ENCODE measurements at regions not wholly inside any gene's neighbourhood (a gene's known extent, or its start where the extent isn't known, plus 50 kb on each side); places are given as distances from the start of the nearest gene placed in this dataset.

DNA sequence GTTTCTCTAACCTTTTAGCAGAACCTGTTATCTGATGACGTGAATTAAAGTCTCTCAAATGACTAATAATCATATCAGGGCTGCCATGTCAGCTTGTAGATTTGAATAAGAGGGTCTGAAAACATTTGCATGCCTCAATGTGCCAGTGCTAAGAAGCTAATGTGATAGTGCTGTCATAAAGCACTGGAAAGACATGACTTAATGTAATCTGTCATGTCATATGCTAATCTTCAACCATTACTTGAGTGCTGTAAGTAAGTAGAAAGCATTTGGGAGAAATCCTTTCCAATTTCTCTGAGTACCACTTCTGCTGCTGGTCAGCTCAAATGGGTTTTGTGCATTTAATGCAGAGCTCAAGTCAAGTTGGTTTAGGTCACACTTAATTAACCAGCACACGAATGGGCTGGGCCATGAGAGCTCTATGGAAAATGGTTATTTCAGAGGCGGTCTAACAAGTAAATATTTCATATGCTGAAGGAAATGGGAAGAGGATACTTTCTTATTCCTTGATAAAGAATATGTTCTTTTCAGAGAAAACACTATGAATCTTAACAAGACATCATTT lies 609.2 kb downstream of the LMO4 start:
- DNase-seq = no peak

DNA sequence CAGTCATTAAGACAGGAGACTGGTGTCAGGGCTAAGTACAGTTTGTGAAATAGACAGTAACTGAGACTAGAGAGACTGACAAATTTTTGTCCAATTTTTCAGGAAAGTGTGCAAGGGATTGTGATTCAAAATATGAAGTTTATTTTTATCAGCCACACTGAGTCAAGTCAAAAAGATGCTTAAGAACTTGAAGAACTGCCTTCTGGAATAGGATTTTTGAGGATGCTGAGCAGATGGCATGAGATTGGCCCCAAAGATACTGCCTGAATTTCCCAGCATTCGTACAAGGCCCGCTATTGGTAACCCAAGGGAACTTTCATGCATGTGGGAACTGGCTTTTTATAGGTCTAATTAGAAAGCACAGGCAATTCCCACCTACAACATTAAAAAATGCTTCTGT lies 610.0 kb downstream of the LMO4 start:
- no peak for DNase-seq

DNA sequence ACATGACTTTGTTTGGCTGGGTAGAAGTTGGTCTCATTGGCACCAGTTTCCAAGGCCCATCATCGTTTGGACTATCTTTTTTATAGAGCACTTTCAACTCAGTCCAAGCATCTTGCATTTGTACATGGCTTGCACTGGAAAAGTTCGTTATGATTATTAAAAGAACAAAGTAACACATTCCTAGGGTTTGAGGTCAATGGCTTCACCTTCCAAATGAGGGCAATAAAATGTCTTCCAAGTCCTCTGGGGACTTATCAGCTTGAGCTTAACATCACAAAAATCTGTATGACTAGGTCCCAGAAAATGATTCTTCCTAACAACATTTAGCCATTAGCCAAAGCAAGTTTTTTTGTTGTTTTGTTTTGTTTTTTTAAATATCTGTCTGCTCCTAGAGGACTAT lies 610.8 kb downstream of the LMO4 start:
- DNase-seq = no peak

GRCh38 chr1:87940421-87940820 lies 611.7 kb downstream of the LMO4 start:
- DNase-seq = no peak

DNA sequence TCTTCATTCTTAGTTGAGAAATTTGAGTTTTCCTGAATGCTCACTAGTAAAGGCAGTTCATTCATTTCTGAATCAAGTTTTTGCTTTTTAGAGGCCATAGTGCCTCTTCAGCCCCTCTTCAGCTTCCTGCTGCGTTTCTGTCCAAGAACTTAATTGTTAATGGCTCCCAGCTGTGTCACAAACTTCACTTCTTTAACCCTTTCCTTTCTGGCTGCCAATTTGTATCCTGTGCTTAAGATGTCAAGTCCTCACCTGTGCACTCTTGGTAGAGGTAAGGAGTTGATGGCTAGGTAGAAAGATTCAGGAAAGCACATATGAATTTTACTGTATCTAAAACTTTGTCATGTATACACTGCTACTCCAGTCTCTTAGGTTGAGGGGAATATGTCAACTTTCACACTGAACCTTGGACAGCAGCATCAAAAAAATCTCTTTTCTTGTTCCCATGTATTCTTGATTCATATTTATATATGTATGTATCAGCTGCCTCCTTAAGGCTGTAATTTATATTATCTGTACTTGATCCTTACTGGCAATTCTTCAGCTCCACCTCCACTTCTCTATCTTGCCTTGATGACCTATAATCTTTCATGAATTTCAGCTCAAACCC lies 612.8 kb downstream of the LMO4 start:
- DNase-seq = no peak

- DNase-seq = peak; percentile 57
These were observed 613.5 kb downstream of the LMO4 start for GRCh38 chr1:87942165-87942564.

- no peak for DNase-seq
These were observed 621.0 kb downstream of the LMO4 start for GRCh38 chr1:87949711-87950110.

GRCh38 chr1:87950369-87950768 lies 621.7 kb downstream of the LMO4 start:
- no peak for DNase-seq

DNA sequence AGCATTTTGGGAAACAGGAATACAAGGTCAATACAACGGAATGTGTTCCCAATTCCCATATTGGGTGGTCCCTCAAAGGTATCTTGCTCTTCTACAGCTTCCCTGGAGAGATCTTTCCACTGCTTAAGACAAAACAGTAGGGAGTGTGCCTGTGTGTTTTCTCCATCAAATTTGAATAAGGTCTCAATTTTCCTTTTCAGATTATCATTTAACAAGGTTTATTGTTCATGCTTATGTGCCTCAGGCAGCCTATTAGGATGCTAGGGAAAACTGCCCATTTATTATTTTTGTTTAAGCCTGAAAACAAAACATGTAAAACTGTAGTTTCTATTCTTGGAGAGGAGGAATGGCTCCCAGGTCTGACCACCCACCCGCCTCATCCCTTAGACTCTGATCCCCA lies 622.7 kb downstream of the LMO4 start:
- DNase-seq = no peak

- peak; percentile 40 for DNase-seq
These were observed 623.2 kb downstream of the LMO4 start for GRCh38 chr1:87951852-87952251.

GRCh38 chr1:87953121-87953520 lies 624.4 kb downstream of the LMO4 start:
- DNase-seq = peak; percentile 75

GRCh38 chr1:87953732-87954344 lies 625.2 kb downstream of the LMO4 start:
- DNase-seq = peak; percentile 86

DNA sequence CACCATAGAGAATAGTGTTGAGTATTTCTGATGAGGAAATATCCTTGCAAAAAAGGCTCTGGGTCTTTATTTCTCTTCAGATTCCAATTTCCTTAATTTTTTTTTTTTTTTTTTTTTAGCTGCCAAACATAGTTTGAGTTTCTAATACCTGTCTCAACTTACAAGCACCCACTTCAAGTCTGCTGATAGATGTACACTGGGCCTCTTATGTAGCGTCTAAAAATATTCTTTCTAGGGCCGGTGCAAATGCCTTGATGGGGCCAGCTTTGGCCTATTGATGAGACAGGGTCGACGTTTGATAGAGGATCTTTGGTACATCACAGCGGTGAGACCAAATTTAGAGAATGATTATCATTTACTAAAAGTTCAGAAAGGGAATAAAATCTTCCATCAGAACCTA lies 626.4 kb downstream of the LMO4 start:
- no peak for DNase-seq

- DNase-seq = peak; percentile 100
These were observed 627.4 kb downstream of the LMO4 start for GRCh38 chr1:87956072-87956471.

DNA sequence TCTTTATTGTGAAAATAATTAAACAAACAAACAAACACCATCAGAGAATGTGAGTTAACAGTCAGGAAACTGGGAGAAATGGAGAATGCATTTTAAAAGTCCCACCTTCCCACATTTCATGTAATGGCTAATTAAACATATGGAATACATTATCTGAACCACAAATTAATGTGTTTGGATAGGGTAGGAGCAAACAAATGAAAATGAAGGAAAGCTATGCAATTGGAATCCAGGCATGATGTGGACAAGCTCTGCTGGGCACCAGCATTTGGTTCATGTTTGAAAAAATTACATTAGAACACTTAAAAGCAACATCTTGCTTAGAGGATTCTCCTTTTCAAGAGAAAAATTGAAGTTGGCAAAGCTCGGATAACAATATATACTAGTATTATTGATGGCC lies 628.1 kb downstream of the LMO4 start:
- peak; percentile 72 for DNase-seq

GRCh38 chr1:87957331-87957730 lies 628.7 kb downstream of the LMO4 start:
- no peak for DNase-seq

- DNase-seq = no peak
These were observed 629.5 kb downstream of the LMO4 start for GRCh38 chr1:87958201-87958600.

DNA sequence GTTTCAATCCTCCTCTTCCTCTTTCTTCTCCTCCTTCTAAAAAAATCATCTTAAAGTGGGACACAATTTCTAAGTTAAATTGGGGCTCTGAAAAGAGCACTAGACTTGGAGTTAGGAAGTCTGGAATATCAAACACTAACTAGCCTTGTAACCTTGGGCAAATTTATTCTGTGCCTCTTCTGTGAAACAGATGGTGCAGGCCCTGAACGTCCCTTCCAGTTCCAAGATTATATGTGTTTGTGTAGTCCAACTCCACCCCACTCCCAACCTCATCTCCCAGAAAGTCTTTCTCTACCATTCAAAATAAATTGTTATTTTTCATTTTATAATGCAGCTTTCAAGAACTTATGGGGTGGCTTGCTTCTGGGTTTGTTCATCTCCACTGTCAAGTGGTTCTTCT lies 630.0 kb downstream of the LMO4 start:
- no peak for DNase-seq

GRCh38 chr1:87959236-87959635 lies 630.6 kb downstream of the LMO4 start:
- no peak for DNase-seq

GRCh38 chr1:87961992-87962391 lies 633.3 kb downstream of the LMO4 start:
- no peak for DNase-seq

- DNase-seq = peak; percentile 90
These were observed 634.9 kb downstream of the LMO4 start for GRCh38 chr1:87963556-87963955.

- no peak for DNase-seq
These were observed 636.5 kb downstream of the LMO4 start for GRCh38 chr1:87965193-87965592.

DNA sequence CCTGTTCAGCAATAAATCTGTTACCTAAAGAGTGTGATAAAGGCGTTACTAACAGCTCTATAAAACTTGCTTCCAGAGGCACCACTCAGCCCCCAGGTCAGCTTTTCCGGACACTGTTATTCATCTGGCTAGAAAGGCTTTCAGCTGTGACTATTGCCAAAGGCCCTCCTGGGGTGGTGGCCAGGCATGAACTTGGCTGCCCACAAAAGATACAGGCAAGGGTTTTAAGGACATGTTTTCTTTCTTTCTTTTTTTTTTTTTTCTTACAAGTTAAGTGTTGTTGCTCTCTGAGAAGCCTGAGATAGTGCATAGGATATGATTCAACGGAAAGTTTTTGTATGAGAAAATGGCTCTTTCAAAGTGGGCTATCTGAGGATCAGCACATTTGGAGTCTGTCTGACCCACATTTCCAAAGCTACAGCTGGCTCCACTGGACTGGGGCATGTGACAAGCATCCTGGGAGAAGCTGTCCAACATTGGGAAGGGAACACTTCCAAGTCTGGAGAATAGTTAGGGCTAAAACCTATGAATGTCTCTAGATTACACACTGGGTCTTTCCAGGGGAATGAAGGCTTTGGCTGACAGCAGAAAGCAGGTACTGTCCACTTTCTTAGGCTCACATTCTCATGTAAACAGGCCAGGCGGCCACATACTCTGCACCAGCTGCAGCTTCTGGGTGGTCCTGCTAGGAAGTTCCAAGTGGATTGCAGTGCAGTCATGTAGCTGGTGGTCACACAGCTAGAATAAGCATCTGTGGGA lies 639.7 kb downstream of the LMO4 start:
- DNase-seq = peak; percentile 80

GRCh38 chr1:87969040-87969439 lies 640.4 kb downstream of the LMO4 start:
- no peak for DNase-seq

Measured in fibroblast of upper back skin (primary cell).